ENCODE measurements at regions not wholly inside any gene's neighbourhood (a gene's known extent, or its start where the extent isn't known, plus 50 kb on each side); places are given as distances from the start of the nearest gene placed in this dataset.

DNA sequence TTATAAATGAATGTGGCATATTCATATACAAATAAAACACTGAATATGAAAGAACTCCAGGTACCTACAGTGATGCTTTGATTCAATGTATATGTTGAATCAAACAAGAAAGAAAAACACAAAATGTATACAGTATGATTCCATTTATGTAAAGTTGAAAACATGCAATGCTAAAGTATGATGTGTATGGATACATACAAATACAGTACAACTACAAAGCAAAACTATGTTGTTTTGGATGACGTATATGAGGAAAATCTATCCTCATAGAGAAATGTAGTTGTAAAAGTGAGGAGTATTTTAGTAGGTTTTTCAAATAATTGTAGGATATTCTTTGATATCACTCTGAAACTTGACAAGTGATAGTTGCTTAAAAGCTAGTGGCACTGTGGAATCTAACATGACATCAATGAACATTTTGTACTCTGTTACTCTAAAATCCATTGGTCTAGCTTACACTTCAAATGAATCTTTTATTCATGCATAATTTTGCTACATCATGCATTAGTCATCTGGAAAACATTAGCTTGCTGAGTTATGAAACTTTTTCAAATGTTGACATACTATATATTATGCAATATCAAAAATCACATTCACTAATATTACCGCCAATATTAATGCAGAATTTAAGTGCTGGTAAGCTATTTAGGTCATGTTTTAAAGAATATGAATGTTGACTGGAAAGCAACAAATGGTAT is 278.1 kb upstream of the CHRNA7 start:
- no peak for DNase-seq (ENCODE audit: low read depth)

DNA sequence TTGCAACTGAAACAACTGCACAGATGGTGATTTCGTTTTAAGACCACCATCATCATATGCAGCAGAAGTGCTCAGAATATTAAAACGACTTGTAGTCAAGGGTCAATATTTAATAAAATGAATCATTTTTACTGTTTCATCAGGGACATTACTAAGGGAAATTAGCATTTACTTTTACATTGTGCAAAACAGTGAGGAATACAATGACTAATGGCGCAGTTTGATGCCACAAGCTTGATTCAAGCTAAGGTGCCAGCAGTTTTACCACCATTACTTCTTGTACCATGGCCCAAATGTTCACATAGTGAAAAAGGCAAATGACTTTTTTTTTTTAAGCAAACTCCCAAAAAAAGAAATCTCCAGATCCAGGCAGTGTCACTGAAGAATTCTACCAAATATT is 277.4 kb upstream of the CHRNA7 start:
- no peak for DNase-seq (ENCODE audit: low read depth)

DNA sequence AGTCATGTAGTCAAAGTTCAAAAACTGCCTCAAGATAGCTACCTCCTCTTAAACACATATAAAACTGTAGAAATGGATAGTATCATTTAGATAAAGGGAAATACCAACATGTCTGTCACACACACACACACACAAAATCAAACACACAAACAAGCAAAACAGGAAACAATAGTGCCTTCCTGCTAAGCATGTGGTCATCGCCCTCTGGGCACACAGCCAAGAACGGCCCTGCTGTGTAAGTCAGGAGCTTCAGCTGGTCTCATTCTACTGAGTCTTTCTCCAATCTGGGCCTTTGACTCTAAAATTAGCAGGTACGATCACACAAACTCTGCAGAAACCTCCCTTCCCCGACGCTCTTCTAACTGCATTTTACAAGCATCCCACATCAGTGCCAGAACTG is 272.2 kb upstream of the CHRNA7 start:
- peak; percentile 78 for DNase-seq (ENCODE audit: low read depth)

DNA sequence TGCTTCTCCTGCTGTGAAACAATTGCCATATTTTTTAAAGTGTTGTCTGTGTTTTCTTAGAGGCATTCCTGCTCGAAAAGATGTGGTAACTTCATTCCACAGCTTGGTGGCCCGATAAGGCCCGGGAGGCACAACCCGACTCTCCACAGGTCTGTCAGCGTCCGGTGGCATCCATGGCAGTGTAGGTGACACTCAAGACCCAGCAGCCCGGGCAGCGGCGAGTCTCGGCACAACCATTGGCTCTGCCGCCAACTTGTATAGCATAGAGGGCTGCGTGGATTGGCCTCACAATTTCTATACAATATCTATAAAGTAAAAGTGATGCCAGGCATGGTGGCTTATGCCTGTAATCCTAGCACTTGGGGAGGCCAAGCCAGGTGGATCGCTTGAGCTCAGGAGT is 262.3 kb upstream of the CHRNA7 start:
- DNase-seq (ENCODE audit: low read depth): no peak

DNA sequence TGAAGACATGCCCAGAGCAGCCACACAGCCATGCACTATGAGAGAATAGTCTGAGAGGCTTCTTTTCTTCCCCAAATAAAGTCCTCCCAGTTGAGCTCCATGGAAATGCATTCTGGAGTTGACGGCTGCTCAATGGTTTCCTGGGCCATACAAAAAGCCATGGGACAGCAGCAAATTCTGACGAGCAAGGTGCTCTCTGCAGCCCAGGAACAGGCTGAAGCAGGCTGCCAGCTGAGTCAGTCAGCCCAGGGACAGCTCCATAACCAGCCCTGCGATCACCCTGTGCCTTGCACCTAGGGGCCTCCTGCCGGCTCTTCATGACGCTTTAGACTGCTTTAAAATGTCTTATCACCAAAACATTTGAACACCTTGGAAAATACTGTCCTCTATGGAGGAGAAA is 256.3 kb upstream of the CHRNA7 start:
- DNase-seq (ENCODE audit: low read depth): no peak

DNA sequence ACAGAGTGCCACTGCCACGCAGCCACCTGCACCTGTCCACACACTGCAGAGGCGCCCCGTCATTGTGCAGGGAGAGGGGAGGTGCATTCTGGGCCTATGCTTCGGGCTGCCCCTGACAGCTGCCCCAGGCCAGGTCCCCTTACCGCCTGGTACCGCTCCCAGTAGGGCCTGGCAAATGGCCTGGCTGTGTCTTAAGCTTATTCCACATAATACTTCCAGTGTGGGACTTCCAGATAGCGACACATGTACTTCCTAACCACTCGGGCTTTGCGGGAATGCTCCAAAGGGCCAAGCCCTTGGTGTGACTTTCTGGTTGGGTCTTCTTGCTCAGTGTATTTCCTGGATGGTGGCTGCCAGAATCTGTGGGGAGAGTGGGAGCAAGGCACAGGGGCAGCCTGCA is 254.3 kb upstream of the CHRNA7 start:
- no peak for DNase-seq (ENCODE audit: low read depth)

DNA sequence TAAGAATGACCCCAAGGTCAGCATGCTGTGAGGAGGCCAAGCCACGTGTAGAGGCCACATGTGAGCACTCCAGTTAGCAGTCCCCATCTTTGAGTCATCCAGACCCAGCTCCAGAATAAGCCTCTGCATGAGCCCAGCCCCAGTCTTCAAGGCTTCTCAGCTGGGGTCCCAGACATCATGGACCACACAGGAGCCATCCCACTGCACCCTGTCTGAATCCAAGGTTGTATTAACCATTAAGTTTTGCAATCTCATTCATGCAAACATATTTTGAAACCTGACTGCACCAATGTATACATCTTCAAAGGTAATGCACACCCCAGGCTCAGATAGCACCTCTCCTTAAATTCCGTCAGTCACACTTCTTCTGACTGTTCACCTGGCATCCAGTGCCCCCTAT is 249.1 kb upstream of the CHRNA7 start:
- DNase-seq (ENCODE audit: low read depth): no peak

DNA sequence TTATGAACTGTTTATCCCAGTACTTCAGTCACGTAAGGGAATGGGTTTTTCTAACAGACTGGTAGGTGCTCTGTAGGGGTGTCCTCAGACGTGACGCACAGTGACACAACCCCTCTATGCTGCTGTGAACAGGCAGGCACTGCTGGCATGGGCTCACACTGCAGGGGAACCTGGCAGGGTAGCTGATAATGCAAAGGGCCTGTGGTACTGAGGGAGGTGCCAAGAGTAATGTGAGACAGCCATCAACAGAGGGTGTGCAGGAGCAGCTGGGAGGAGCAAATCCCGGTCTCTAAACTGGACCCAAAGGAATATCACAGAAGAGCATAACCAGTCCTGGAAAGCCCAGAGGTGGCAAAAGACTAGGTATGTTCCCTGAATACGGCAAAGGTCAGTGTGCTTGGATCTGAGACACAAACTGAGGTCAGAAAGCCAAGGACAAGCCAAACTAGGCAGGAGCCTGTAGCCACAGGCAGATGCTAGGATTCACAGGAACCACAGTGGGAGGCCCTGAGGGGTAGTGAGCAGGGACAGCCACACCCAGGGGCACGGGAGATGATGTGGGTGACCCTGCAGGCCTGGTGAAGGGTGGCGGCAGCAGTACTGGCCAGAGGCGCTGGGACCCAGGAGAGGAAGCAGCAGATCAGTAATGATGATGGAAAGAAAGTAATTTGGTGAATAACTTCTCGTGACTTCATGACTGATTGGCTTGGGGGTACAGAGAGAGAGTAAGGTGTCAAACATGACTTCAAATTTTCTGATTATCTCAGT is 248.1 kb upstream of the CHRNA7 start:
- no peak for DNase-seq (ENCODE audit: low read depth)

DNA sequence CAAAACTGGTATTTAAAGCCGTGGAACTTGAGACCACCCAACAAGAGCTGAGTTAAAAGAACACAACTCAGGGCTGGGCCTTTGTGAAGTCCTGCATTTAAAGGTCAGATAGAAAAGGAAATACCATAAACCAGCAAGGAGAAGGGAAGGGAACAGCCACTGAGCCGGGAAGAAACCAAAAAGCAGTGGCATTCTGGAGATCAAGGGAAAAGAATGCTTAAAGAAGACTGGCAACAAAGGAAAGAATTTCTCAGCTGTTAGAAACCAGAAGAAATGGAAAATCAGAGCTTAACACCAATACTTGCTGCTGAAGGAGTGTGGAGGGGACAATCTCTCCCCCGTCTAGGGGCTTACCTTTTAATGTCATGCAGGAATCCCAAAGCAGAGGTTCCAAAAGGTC is 247.4 kb upstream of the CHRNA7 start:
- DNase-seq (ENCODE audit: low read depth): no peak

DNA sequence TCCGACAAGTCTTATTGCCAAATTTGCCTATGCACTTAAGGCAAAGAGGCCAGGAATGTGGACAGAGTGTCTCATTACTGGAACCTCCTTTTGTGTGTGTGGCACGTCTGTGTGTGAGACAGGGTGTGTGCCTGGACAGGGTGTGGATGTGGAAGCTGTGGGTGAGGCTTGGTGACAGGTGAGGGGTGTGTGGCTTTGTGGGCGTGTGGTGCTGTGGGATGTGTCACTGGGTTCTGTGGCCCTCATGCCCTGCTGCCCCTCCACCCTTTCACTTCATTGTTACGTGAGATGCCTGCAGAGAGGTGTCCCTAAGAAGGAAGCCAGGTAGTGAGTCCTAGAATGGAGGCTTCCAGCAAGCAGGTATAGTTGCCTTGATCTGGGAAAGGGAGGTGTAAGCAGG is 244.0 kb upstream of the CHRNA7 start:
- no peak for DNase-seq (ENCODE audit: low read depth)

DNA sequence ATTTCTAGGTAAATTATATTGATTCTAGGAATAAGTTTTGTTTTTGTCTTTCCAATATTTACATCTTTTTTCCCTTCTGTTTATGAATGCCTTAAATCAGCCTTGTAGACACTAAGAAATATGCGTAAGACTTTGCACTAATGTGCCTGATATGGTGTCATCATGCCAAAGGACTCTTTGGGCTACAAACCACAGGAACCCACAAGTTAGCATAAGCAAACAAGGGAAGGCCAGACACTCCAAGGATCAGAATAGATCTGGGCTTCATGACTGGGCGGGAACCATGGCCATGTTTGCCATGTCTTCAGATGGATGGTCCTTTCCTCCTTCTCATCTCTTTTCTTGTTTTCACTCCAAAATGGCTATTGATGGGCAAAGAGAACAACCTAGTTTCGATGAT is 242.2 kb upstream of the CHRNA7 start:
- no peak for DNase-seq (ENCODE audit: low read depth)

DNA sequence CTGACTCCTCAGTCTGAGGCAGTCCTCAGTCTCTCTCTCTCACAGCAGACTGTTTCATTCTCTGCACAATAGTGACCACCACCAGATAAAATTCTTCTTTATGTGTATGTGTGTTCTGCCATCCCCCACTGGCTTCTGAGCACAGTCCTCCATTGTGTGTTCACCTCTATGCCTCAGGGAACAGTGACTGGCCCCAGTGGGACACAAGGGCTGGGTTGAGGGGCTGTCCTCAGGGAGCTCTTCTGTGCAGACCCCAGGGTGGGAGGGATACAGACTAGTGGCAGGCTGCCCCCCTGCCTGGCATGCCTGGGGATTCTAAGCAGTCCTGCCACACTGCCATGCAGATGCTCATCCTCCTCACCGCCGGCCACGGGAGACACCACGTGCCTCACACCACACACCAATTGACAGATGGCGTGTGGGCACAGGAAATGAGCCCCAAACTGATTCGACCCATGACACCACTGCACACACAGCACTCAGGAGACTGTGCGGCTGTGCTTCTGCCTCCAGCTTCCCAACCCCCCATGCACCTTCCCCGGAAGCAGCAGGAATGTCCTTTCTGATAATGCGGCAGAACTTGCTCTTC is 237.6 kb upstream of the CHRNA7 start:
- no peak for DNase-seq (ENCODE audit: low read depth)

DNA sequence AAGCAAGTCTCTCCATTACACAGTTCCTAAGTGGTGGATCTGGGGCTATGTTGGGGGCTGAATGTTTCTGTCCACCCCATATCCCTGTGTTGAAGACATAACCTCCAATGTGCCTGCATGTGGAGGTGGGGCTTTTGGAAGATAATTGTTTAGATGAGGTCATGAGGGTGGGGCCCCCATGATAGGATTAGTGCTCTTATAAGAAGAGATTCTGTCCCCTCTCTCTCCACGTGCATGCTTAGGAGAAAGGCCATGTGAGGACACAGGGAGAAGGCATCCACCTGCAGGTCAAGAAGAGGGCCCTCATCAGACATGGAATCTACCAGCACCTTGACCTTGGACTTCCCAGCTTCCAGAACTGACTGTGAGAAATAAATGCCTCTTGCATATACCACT is 231.0 kb upstream of the CHRNA7 start:
- no peak for DNase-seq (ENCODE audit: low read depth)

DNA sequence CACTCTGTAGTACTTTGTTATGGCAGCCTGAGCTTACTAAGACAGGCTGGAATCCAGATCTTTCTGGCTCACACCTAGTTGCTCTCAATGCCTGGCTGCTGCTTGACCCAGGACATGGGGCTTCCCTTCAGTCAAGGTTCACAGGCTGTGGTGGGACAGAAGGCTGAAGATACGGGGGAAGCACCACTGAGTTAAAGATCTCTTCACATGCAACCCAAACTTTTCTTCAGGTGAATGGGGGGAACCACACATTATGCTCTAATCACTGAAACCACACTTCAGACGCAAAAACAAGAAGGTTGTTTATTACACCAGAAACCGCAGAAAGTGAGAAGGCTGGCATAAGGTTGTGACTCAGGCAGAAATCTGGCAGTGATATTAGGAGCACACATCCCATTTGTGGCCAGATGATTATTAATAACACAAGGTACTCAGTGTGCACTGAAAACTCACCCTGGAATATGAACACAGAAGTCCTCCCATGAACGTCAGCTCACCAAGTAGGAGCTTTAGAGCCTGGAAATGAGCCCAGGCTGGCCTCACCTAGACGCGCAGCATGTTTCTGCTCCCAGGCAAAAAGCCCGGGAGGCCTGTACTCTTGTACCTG is 230.5 kb upstream of the CHRNA7 start:
- peak; percentile 69 for DNase-seq (ENCODE audit: low read depth)

DNA sequence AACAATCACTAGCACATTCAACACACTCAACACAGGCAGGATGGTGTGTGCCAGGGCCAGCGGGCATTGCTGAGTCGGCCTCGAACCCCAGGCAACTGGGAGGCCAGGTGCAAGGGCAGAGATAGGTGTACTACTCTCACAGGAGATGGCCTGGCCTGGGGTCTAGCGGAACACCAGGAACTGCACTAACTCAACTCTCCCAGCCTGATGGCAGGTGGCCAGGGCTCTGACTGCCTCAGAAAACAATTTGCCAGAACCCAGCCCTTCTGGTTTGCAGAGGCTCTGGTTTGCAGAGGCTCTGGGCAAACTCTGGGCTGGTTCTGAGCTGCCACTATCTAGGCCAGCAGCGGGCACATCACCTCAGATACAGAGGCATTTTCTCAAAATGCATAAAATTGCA is 229.2 kb upstream of the CHRNA7 start:
- peak; percentile 65 for DNase-seq (ENCODE audit: low read depth)

DNA sequence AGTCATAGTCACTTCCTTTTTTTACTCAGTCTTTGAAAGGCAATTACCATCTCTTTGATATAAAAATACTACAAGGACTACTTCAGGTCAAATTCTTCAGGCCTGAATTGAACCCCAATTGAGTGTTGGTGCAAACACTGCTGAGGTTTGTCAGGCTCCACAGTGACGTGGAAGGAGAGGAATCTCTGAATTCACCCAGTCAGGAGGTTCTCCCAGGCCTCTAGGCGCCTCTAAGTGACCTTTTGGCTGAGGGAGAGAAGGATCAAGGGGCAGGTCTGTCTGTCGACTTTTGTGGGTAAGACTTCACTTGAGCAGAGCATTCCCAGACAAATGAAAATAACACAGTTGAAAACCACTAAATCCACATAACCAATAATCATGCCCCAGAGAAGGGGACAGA is 227.6 kb upstream of the CHRNA7 start:
- DNase-seq (ENCODE audit: low read depth): no peak

DNA sequence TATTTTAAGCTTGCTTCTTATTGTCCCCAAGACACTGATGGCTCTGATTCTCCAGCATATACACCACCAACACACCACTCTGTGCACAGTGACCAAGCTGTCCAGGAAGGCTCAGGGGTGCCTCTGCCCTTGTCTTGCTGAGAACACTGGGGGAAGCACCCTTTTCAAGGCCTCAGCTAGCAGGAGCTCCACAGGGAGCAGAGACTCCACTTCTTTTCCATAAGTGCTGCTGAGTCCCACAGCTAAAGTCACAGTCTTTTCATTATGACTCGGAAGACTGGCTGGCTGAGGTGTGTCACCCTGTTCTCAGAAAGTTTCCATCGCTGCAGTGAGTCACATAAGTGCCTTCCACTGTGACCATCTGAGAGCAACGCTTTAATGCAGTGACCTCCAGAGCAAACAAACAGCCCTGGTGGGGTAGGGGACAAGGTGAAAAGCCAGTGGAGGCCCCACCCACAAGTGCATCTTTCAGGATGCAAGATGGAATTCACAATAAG is 226.9 kb upstream of the CHRNA7 start:
- DNase-seq (ENCODE audit: low read depth): peak; percentile 17

DNA sequence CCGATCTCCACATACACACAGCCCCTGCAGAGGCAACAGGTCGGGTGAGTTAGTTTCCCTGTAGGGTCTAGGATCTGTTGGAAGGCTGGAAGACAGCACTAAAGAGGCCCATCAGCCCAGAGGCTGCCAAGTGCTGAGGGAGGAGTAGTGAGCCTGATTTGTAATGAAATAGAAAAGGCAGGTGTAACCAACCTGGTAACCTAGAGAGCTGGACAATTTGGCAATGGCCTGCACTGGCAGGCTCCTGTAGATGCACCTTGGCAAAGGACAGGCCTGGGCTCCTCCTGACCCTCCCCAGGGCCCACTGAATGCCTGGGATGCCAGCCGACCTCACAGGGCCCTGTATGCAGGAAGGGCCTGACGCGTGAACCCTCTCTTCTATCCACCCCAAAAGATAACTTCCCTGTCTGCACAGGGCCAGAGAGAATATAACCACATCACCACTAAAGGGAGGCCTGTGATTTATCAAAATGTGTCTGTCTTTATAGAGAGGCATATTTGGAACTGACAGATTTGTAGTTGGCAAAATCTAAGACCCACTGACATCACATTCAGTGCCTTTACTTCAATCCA is 225.1 kb upstream of the CHRNA7 start:
- DNase-seq (ENCODE audit: low read depth): no peak

DNA sequence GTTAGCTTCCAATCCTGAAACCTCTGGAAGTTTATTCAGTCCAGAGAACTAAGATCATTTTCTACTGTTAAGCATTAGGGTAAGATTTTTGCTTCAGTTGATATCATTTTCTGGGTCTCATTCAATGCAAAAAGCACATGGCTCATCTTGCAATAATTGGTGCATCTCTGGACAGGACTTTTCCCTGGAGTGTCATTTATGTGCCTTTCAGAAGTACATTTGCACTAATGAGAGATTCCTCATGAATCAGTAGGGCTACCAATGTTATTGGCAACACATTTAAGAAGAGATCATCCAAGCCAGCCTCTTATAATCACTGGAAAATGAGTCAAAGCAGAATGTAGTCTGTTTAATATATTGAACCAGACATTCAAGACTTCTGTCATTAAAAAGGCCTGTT is 224.2 kb upstream of the CHRNA7 start:
- DNase-seq (ENCODE audit: low read depth): no peak

DNA sequence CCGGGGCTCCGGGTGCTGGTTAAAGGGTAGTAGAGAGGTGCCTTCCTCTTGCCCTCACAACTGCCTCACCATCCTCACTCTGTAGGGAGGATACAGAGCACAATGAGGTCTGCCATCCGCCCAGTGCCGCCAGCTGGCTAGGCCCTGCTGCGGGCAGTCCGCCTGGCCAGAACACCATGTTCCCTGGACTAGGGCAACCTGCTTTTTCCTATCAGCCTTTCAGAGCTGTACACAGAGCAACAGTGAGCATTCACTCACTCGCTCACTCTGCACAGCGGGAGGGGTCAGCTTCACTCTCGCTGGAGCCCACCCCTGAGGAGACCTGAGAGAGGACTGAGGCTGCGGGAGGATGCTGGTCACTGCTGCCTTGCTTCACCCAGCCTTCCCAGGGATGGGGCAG is 218.7 kb upstream of the CHRNA7 start:
- DNase-seq (ENCODE audit: low read depth): no peak

DNA sequence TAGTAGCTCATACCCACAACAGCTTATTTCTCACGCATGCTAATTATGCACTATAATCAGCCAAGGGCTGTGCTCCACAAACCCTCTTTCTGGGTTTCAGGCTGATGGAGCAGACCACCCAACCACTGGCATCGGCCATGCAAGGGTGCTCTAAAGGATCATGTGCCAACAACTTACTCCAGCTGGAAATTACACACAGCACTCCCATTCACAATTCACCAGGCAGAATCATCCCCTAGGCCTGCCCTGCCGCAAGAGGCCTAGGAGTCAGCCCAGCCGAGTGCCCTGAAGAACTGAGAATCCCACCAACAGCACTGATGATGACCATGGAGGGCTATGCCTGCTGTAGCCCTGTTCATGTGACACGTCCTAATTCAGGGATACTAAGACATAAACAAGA is 216.2 kb upstream of the CHRNA7 start:
- DNase-seq (ENCODE audit: low read depth): no peak

DNA sequence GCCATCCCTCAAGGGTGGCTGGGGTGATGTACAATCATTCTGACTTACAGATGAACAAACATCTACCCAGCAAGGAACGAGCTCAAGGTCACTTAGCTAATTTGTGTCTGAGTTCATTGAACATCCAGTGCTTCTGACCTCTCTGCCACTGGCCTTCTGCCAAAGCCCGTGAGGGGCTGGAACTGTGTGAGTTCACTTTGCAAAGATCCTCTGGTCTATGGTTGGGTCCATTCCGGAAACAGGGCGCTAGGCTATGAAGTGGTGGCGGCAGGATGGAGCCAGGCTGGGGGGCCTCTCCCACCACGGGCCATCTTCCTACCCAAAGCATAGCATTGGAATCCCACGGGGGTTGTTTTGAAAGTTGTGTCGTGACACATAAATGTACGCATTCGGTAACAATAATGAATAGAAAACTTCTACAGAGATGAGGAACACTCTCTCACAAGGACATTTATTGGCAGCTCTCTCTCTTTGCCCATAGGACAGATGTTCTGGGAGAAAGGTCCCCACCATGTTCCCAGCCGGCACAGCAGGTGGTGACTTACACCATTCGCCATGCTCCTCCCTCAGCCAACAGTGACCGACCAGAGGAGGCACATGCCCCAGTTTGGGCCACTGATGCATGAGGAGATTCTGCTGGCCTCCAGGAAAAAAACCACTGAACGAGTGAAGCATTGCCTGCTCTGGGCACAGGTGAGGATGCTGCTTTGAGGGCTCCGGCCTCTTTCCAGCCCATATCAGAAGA is 214.7 kb upstream of the CHRNA7 start:
- DNase-seq (ENCODE audit: low read depth): no peak

Measured in Daoy (cell line).